Coronary artery (tissue), 2 donors: ENCODE measurements at regions not wholly inside any gene's neighbourhood (a gene's known extent, or its start where the extent isn't known, plus 50 kb on each side); places are given as distances from the start of the nearest gene placed in this dataset.

Experiments used
- DNase-seq: peaks from one replicate; pipeline ENCODE4 v3.0.0-alpha.2; 2017; ENCODE audit warnings: low spot score
- H3K27ac ChIP-seq, 2 donors: fragments of 200-600 bp; sonication (generic); one replicate each; pipeline ENCODE4 v1.5.1; 2016 to 2019
- H3K4me3 ChIP-seq: fragments of 200-600 bp; sonication (generic); 2 replicates; pipeline ENCODE4 v1.5.1; 2016; ENCODE audit warnings: mild to moderate bottlenecking, moderate library complexity
- TF ChIP-seq, protein P1 (sequence below): fragments of 200-600 bp; sonication (generic); IDR thresholded peaks from one replicate; pipeline ENCODE4 v1.5.1; 2019; ENCODE audit warnings: antibody characterized with exemption

- no peak for DNase-seq
- H3K27ac ChIP-seq, result no peak overlapping the region
- no peak overlapping the region for H3K4me3 ChIP-seq
- TF ChIP-seq, protein P1, sequence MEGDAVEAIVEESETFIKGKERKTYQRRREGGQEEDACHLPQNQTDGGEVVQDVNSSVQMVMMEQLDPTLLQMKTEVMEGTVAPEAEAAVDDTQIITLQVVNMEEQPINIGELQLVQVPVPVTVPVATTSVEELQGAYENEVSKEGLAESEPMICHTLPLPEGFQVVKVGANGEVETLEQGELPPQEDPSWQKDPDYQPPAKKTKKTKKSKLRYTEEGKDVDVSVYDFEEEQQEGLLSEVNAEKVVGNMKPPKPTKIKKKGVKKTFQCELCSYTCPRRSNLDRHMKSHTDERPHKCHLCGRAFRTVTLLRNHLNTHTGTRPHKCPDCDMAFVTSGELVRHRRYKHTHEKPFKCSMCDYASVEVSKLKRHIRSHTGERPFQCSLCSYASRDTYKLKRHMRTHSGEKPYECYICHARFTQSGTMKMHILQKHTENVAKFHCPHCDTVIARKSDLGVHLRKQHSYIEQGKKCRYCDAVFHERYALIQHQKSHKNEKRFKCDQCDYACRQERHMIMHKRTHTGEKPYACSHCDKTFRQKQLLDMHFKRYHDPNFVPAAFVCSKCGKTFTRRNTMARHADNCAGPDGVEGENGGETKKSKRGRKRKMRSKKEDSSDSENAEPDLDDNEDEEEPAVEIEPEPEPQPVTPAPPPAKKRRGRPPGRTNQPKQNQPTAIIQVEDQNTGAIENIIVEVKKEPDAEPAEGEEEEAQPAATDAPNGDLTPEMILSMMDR, result no peak
These were observed 206.8 kb upstream of the TPRG1 start for GRCh38 chr3:188964957-188965356.

GRCh38 chr3:188972310-188972709 lies 199.5 kb upstream of the TPRG1 start:
- TF ChIP-seq, protein P1, result no peak
- no peak for DNase-seq
- H3K27ac ChIP-seq, result no peak overlapping the region
- no peak overlapping the region for H3K4me3 ChIP-seq

GRCh38 chr3:188974856-188975599 lies 196.7 kb upstream of the TPRG1 start:
- H3K27ac ChIP-seq, result no peak overlapping the region
- no peak overlapping the region for H3K4me3 ChIP-seq
- no peak for DNase-seq
- TF ChIP-seq, protein P1, result no peak

- H3K27ac ChIP-seq, result no peak overlapping the region
- DNase-seq, result no peak
- TF ChIP-seq, protein P1, result no peak
- no peak overlapping the region for H3K4me3 ChIP-seq
These were observed 196.0 kb upstream of the TPRG1 start for GRCh38 chr3:188975600-188976314.

- Histone ChIP-seq H3K27ac (no peak overlapping the region), H3K4me3 (no peak overlapping the region)
- TF ChIP-seq, protein P1, result no peak
- DNase-seq, result no peak
These were observed 195.4 kb upstream of the TPRG1 start for GRCh38 chr3:188976407-188976806.

GRCh38 chr3:188978421-188979171 lies 193.2 kb upstream of the TPRG1 start:
- TF ChIP-seq, protein P1, result no peak
- no peak overlapping the region for H3K4me3 ChIP-seq
- peak overlapping the region in 1 of 2 donors; percentile 17 for H3K27ac ChIP-seq
- DNase-seq, result no peak
